ENCODE measurements at regions not wholly inside any gene's neighbourhood (a gene's known extent, or its start where the extent isn't known, plus 50 kb on each side); places are given as distances from the start of the nearest gene placed in this dataset.

- no peak for DNase-seq
Measured at GRCh38 chr11:113579292-113579940, 104.2 kb upstream of the DRD2 start.

GRCh38 chr11:113578715-113579250 is 103.6 kb upstream of the DRD2 start:
- peak; percentile 29 for DNase-seq

- peak; percentile 70 for DNase-seq
Measured at GRCh38 chr11:113578033-113578380, 102.8 kb upstream of the DRD2 start.

- DNase-seq, result peak; percentile 46
Measured at GRCh38 chr11:113577356-113578032, 102.3 kb upstream of the DRD2 start.

- no peak for DNase-seq
Measured at GRCh38 chr11:113574586-113574985, 99.4 kb upstream of the DRD2 start.

- DNase-seq, result peak; percentile 13
Measured at GRCh38 chr11:113574171-113574570, 99.0 kb upstream of the DRD2 start.

- DNase-seq, result no peak
Measured at GRCh38 chr11:113572136-113572735, 97.0 kb upstream of the DRD2 start.

- DNase-seq, result no peak
Measured at GRCh38 chr11:113571531-113571930, 96.3 kb upstream of the DRD2 start.

GRCh38 chr11:113570906-113571305 is 95.7 kb upstream of the DRD2 start:
- no peak for DNase-seq

- no peak for DNase-seq
Measured at GRCh38 chr11:113569391-113569790, 94.2 kb upstream of the DRD2 start.

GRCh38 chr11:113568566-113568965 is 93.4 kb upstream of the DRD2 start:
- DNase-seq, result peak; percentile 80

GRCh38 chr11:113567867-113568544 is 92.8 kb upstream of the DRD2 start:
- peak; percentile 51 for DNase-seq

GRCh38 chr11:113567097-113567496 is 91.9 kb upstream of the DRD2 start:
- peak; percentile 63 for DNase-seq

- no peak for DNase-seq
Measured at GRCh38 chr11:113564527-113565130, 89.4 kb upstream of the DRD2 start.

GRCh38 chr11:113563766-113564526 is 88.7 kb upstream of the DRD2 start:
- DNase-seq, result no peak

- no peak for DNase-seq
Measured at GRCh38 chr11:113562981-113563461, 87.8 kb upstream of the DRD2 start.

- DNase-seq, result no peak
Measured at GRCh38 chr11:113562576-113562975, 87.4 kb upstream of the DRD2 start.

- DNase-seq, result no peak
Measured at GRCh38 chr11:113557926-113558325, 82.7 kb upstream of the DRD2 start.

- DNase-seq, result no peak
Measured at GRCh38 chr11:113556036-113556435, 80.8 kb upstream of the DRD2 start.

GRCh38 chr11:113555071-113555619 is 79.9 kb upstream of the DRD2 start:
- DNase-seq, result peak; percentile 51

- DNase-seq, result peak; percentile 95
Measured at GRCh38 chr11:113554526-113554925, 79.3 kb upstream of the DRD2 start.

GRCh38 chr11:113553915-113554314 is 78.7 kb upstream of the DRD2 start:
- DNase-seq, result peak; percentile 80
